ENCODE measurements at regions not wholly inside any gene's neighbourhood (a gene's known extent, or its start where the extent isn't known, plus 50 kb on each side); places are given as distances from the start of the nearest gene placed in this dataset.

GRCh38 chr3:117580806-117581205 lies 871.2 kb downstream of the TUSC7 start:
- no peak for DNase-seq
- TF ChIP-seq POLR2A (IDR thresholded peaks at IDR 0.05; ENCODE audit: low read length) (no peak), GATA1 (IDR thresholded peaks at IDR 0.05; ENCODE audit: low read depth, low read length) (no peak)

- TF ChIP-seq POLR2A (IDR thresholded peaks at IDR 0.05; ENCODE audit: low read length), result no peak
- TF ChIP-seq GATA1 (IDR thresholded peaks at IDR 0.05; ENCODE audit: low read depth, low read length), result no peak
- DNase-seq, result no peak
Observed at GRCh38 chr3:117586161-117586560, 876.6 kb downstream of the TUSC7 start.

GRCh38 chr3:117587416-117587815 lies 877.8 kb downstream of the TUSC7 start:
- TF ChIP-seq POLR2A (IDR thresholded peaks at IDR 0.05; ENCODE audit: low read length), result no peak
- TF ChIP-seq GATA1 (IDR thresholded peaks at IDR 0.05; ENCODE audit: low read depth, low read length), result no peak
- DNase-seq, result no peak

GRCh38 chr3:117589454-117589853 lies 879.9 kb downstream of the TUSC7 start:
- no peak for DNase-seq
- no peak for TF ChIP-seq GATA1 (IDR thresholded peaks at IDR 0.05; ENCODE audit: low read depth, low read length)

GRCh38 chr3:117595615-117596014 lies 886.0 kb downstream of the TUSC7 start:
- no peak for DNase-seq
- TF ChIP-seq GATA1 (IDR thresholded peaks at IDR 0.05; ENCODE audit: low read depth, low read length) (no peak), POLR2A (IDR thresholded peaks at IDR 0.05; ENCODE audit: low read length) (no peak)

- no peak for TF ChIP-seq POLR2A (IDR thresholded peaks at IDR 0.05; ENCODE audit: low read length)
- no peak for TF ChIP-seq GATA1 (IDR thresholded peaks at IDR 0.05; ENCODE audit: low read depth, low read length)
- DNase-seq, result no peak
Observed at GRCh38 chr3:117596503-117596902, 886.9 kb downstream of the TUSC7 start.

GRCh38 chr3:117597865-117598264 lies 888.3 kb downstream of the TUSC7 start:
- DNase-seq, result no peak
- TF ChIP-seq GATA1 (IDR thresholded peaks at IDR 0.05; ENCODE audit: low read depth, low read length) (no peak), POLR2A (IDR thresholded peaks at IDR 0.05; ENCODE audit: low read length) (no peak)

GRCh38 chr3:117600112-117600511 lies 890.5 kb downstream of the TUSC7 start:
- no peak for DNase-seq
- TF ChIP-seq GATA1 (IDR thresholded peaks at IDR 0.05; ENCODE audit: low read depth, low read length) (no peak), POLR2A (IDR thresholded peaks at IDR 0.05; ENCODE audit: low read length) (no peak)

- TF ChIP-seq GATA1 (IDR thresholded peaks at IDR 0.05; ENCODE audit: low read depth, low read length) (no peak), POLR2A (IDR thresholded peaks at IDR 0.05; ENCODE audit: low read length) (no peak)
Observed at GRCh38 chr3:117600666-117601065, 891.1 kb downstream of the TUSC7 start.

GRCh38 chr3:117602058-117602644 lies 892.6 kb downstream of the TUSC7 start:
- TF ChIP-seq GATA1 (IDR thresholded peaks at IDR 0.05; ENCODE audit: low read depth, low read length) (no peak), POLR2A (IDR thresholded peaks at IDR 0.05; ENCODE audit: low read length) (no peak)
- no peak for DNase-seq

More at GRCh38 chr3:117600666-117601065, 891.1 kb downstream of the TUSC7 start:
- no peak for DNase-seq

- no peak for DNase-seq
- TF ChIP-seq GATA1 (IDR thresholded peaks at IDR 0.05; ENCODE audit: low read depth, low read length) (no peak), POLR2A (IDR thresholded peaks at IDR 0.05; ENCODE audit: low read length) (no peak)
Observed at GRCh38 chr3:117603097-117603496, 893.5 kb downstream of the TUSC7 start.

- DNase-seq, result no peak
- TF ChIP-seq GATA1 (IDR thresholded peaks at IDR 0.05; ENCODE audit: low read depth, low read length), result no peak
- no peak for TF ChIP-seq POLR2A (IDR thresholded peaks at IDR 0.05; ENCODE audit: low read length)
Observed at GRCh38 chr3:117606866-117607265, 897.3 kb downstream of the TUSC7 start.

GRCh38 chr3:117609330-117609729 lies 899.8 kb downstream of the TUSC7 start:
- TF ChIP-seq POLR2A (IDR thresholded peaks at IDR 0.05; ENCODE audit: low read length), result no peak
- no peak for TF ChIP-seq GATA1 (IDR thresholded peaks at IDR 0.05; ENCODE audit: low read depth, low read length)
- no peak for DNase-seq

GRCh38 chr3:117610156-117610555 lies 900.6 kb downstream of the TUSC7 start:
- no peak for DNase-seq
- TF ChIP-seq GATA1 (IDR thresholded peaks at IDR 0.05; ENCODE audit: low read depth, low read length), result no peak
- TF ChIP-seq POLR2A (IDR thresholded peaks at IDR 0.05; ENCODE audit: low read length), result no peak

- DNase-seq, result no peak
- TF ChIP-seq POLR2A (IDR thresholded peaks at IDR 0.05; ENCODE audit: low read length), result no peak
Observed at GRCh38 chr3:117611211-117611610, 901.6 kb downstream of the TUSC7 start.

- DNase-seq, result no peak
- TF ChIP-seq GATA1 (IDR thresholded peaks at IDR 0.05; ENCODE audit: low read depth, low read length), result no peak
- TF ChIP-seq POLR2A (IDR thresholded peaks at IDR 0.05; ENCODE audit: low read length), result no peak
Observed at GRCh38 chr3:117616227-117616626, 906.6 kb downstream of the TUSC7 start.
